OCI-LY7 (cell line): ENCODE measurements at regions not wholly inside any gene's neighbourhood (a gene's known extent, or its start where the extent isn't known, plus 50 kb on each side); places are given as distances from the start of the nearest gene placed in this dataset.

ENCODE experiments used
- EZH2phosphoT487 ChIP-seq: fragments of 200-600 bp; sonication (generic); IDR thresholded peaks from 2 replicates; pipeline ENCODE4 v1.6.1; 2018; ENCODE audit warnings: low read depth, borderline replicate concordance, mild to moderate bottlenecking, mixed run types, antibody characterized with exemption, low read length, moderate library complexity, mixed read lengths
- TF ChIP-seq, protein P1 (sequence below): fragments of 200-600 bp; sonication (generic); conservative IDR thresholded peaks from 2 replicates; pipeline ENCODE4 v1.5.1; 2014; ENCODE audit warnings: mild to moderate bottlenecking, antibody characterized with exemption, low read length, moderate library complexity, mixed read lengths

DNA sequence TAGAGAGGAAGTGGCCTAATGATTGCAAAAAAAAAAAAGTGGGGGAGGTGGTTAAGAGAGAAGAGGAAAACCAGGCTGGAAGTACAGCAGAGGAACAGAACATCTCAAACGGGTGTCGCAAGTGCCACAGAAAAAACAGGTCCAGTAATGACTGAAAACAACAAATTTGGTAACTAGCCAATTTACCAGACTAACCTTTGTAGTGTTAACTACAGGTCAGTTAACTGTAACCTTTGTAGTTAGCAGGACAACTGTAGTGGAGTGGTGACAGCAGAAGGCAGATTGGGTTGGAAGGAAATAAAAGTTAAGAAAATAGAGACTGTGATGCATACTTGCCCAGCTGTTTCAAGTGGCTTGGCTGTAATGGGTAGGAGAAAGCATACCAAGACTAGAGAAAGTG lies 91.4 kb upstream of the CHST9 start:
- TF ChIP-seq, protein P1, sequence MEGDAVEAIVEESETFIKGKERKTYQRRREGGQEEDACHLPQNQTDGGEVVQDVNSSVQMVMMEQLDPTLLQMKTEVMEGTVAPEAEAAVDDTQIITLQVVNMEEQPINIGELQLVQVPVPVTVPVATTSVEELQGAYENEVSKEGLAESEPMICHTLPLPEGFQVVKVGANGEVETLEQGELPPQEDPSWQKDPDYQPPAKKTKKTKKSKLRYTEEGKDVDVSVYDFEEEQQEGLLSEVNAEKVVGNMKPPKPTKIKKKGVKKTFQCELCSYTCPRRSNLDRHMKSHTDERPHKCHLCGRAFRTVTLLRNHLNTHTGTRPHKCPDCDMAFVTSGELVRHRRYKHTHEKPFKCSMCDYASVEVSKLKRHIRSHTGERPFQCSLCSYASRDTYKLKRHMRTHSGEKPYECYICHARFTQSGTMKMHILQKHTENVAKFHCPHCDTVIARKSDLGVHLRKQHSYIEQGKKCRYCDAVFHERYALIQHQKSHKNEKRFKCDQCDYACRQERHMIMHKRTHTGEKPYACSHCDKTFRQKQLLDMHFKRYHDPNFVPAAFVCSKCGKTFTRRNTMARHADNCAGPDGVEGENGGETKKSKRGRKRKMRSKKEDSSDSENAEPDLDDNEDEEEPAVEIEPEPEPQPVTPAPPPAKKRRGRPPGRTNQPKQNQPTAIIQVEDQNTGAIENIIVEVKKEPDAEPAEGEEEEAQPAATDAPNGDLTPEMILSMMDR, result no peak
- TF ChIP-seq EZH2phosphoT487, result no peak
